Ectodermal cell (in vitro differentiated cells): ENCODE measurements at regions not wholly inside any gene's neighbourhood (a gene's known extent, or its start where the extent isn't known, plus 50 kb on each side); places are given as distances from the start of the nearest gene placed in this dataset.

Experiments
- H3K27ac ChIP-seq: 2 replicates; pipeline ENCODE4 v1.7.0; 2013; ENCODE audit warnings: mild to moderate bottlenecking, low read depth, low read length; ENCODE audit not compliant: insufficient read depth, poor library complexity, severe bottlenecking
- H3K27me3 ChIP-seq: 2 replicates; pipeline ENCODE4 v1.7.0; 2013; ENCODE audit warnings: mild to moderate bottlenecking, low read length; ENCODE audit not compliant: insufficient read depth, control insufficient read depth, poor library complexity, severe bottlenecking
- H3K36me3 ChIP-seq: one replicate; pipeline ENCODE4 v1.7.0; 2013; ENCODE audit warnings: low read length; ENCODE audit not compliant: control insufficient read depth, insufficient read depth
- H3K4me1 ChIP-seq: one replicate; pipeline ENCODE4 v1.7.0; 2013; ENCODE audit warnings: low read length; ENCODE audit not compliant: control insufficient read depth, insufficient read depth
- H3K4me3 ChIP-seq: 2 replicates; pipeline ENCODE4 v1.7.0; 2013; ENCODE audit warnings: low read depth, low read length, control low read depth; ENCODE audit not compliant: insufficient read depth
- H3K9me3 ChIP-seq: 2 replicates; pipeline ENCODE4 v1.7.0; 2013; ENCODE audit warnings: mild to moderate bottlenecking, low read length, moderate library complexity; ENCODE audit not compliant: control insufficient read depth
- WGBS, 2 experiments: methylation state at CpG; one replicate each; pipeline ENCODE4 v1.1.7; 2013; ENCODE audit warnings: missing lambda C conversion rate in 2 of 2; 5-methylcytosine and 5-hydroxymethylcytosine counted together

GRCh38 chr6:127023001-127023778, 95.3 kb upstream of the RSPO3 start:
- H3K27ac ChIP-seq, result no peak overlapping the region
- WGBS, 2 experiments, result 82 to 86% methylated on average over 1 of the region's 1 CpG
- no peaks in the 10 kb centered on the region for H3K27me3 ChIP-seq
- no peaks in the 10 kb centered on the region for H3K36me3 ChIP-seq
- H3K4me1 ChIP-seq, result no peaks in the 10 kb centered on the region
- H3K4me3 ChIP-seq, result no peak overlapping the region
- no peaks in the 10 kb centered on the region for H3K9me3 ChIP-seq

- Histone ChIP-seq H3K36me3 (no peaks in the 10 kb centered on the region), H3K4me3 (no peak overlapping the region), H3K27ac (no peak overlapping the region), H3K4me1 (no peaks in the 10 kb centered on the region), H3K9me3 (no peaks in the 10 kb centered on the region), H3K27me3 (no peaks in the 10 kb centered on the region)
- 96 to 100% methylated on average over 1 of the region's 1 CpG for WGBS, 2 experiments
Measured at GRCh38 chr6:127026247-127026646, 92.2 kb upstream of the RSPO3 start.

GRCh38 chr6:127030111-127030510, 88.4 kb upstream of the RSPO3 start:
- H3K4me1 ChIP-seq, result no peaks in the 10 kb centered on the region
- no peaks in the 10 kb centered on the region for H3K36me3 ChIP-seq
- no peaks in the 10 kb centered on the region for H3K27me3 ChIP-seq
- H3K9me3 ChIP-seq, result no peaks in the 10 kb centered on the region
- no peak overlapping the region for H3K27ac ChIP-seq
- no peak overlapping the region for H3K4me3 ChIP-seq

GRCh38 chr6:127030836-127031235, 87.6 kb upstream of the RSPO3 start:
- no peaks in the 10 kb centered on the region for H3K4me1 ChIP-seq
- H3K27me3 ChIP-seq, result no peaks in the 10 kb centered on the region
- 100% methylated on average over 1 of the region's 1 CpG; no CpG with 5 or more reads in 1 of the 2 experiments for WGBS, 2 experiments
- H3K4me3 ChIP-seq, result no peak overlapping the region
- no peak overlapping the region for H3K27ac ChIP-seq
- H3K36me3 ChIP-seq, result no peaks in the 10 kb centered on the region
- H3K9me3 ChIP-seq, result no peaks in the 10 kb centered on the region

- H3K27me3 ChIP-seq, result no peaks in the 10 kb centered on the region
- H3K36me3 ChIP-seq, result no peaks in the 10 kb centered on the region
- no peaks in the 10 kb centered on the region for H3K4me1 ChIP-seq
- H3K27ac ChIP-seq, result no peak overlapping the region
- no peaks in the 10 kb centered on the region for H3K9me3 ChIP-seq
- 88% methylated on average over 1 of the region's 1 CpG; no CpG with 5 or more reads in 1 of the 2 experiments for WGBS, 2 experiments
- no peak overlapping the region for H3K4me3 ChIP-seq
Measured at GRCh38 chr6:127031511-127031910, 87.0 kb upstream of the RSPO3 start.

- Histone ChIP-seq H3K9me3 (no peaks in the 10 kb centered on the region), H3K27ac (no peak overlapping the region), H3K4me3 (no peak overlapping the region), H3K4me1 (no peaks in the 10 kb centered on the region), H3K27me3 (no peaks in the 10 kb centered on the region), H3K36me3 (no peaks in the 10 kb centered on the region)
- 100% methylated on average over 2 of the region's 3 CpGs for WGBS, 2 experiments
Measured at GRCh38 chr6:127032971-127033370, 85.5 kb upstream of the RSPO3 start.

- Histone ChIP-seq H3K4me1 (no peaks in the 10 kb centered on the region), H3K27ac (no peak overlapping the region), H3K27me3 (no peaks in the 10 kb centered on the region), H3K36me3 (no peaks in the 10 kb centered on the region), H3K4me3 (no peak overlapping the region), H3K9me3 (no peaks in the 10 kb centered on the region)
Measured at GRCh38 chr6:127051571-127052260, 66.8 kb upstream of the RSPO3 start.

- Histone ChIP-seq H3K27me3 (no peaks in the 10 kb centered on the region), H3K4me1 (no peaks in the 10 kb centered on the region), H3K27ac (no peak overlapping the region), H3K9me3 (no peaks in the 10 kb centered on the region), H3K36me3 (no peaks in the 10 kb centered on the region), H3K4me3 (no peak overlapping the region)
- 92% methylated on average over 1 of the region's 2 CpGs; no CpG with 5 or more reads in 1 of the 2 experiments for WGBS, 2 experiments
Measured at GRCh38 chr6:127053032-127053874, 65.2 kb upstream of the RSPO3 start.

- H3K36me3 ChIP-seq, result no peaks in the 10 kb centered on the region
- no peak overlapping the region for H3K27ac ChIP-seq
- 86% methylated on average over 1 of the region's 1 CpG; no CpG with 5 or more reads in 1 of the 2 experiments for WGBS, 2 experiments
- H3K9me3 ChIP-seq, result no peaks in the 10 kb centered on the region
- H3K4me1 ChIP-seq, result no peaks in the 10 kb centered on the region
- no peaks in the 10 kb centered on the region for H3K27me3 ChIP-seq
- no peak overlapping the region for H3K4me3 ChIP-seq
Measured at GRCh38 chr6:127053875-127054235, 64.6 kb upstream of the RSPO3 start.

- no peaks in the 10 kb centered on the region for H3K36me3 ChIP-seq
- no peaks in the 10 kb centered on the region for H3K27me3 ChIP-seq
- H3K4me3 ChIP-seq, result no peak overlapping the region
- H3K9me3 ChIP-seq, result no peaks in the 10 kb centered on the region
- H3K27ac ChIP-seq, result no peak overlapping the region
- 93 to 100% methylated on average over 2 of the region's 2 CpGs for WGBS, 2 experiments
- H3K4me1 ChIP-seq, result no peaks in the 10 kb centered on the region
Measured at GRCh38 chr6:127058027-127058426, 60.4 kb upstream of the RSPO3 start.
